GM18858 (cell line): ENCODE measurements at regions not wholly inside any gene's neighbourhood (a gene's known extent, or its start where the extent isn't known, plus 50 kb on each side); places are given as distances from the start of the nearest gene placed in this dataset.
"Not testable (repeated sequence)": the region's sequence is repeated elsewhere in the genome, so short reads cannot be mapped to it uniquely, and the experiment has no call there.

Experiments
- ATAC-seq: cut with Tn5 transposase; IDR thresholded peaks from one replicate; pipeline ENCODE4 v1.9.1; 2021; ENCODE audit not compliant: unreplicated experiment

GRCh38 chr1:90864681-90865080 lies 147.6 kb upstream of the BARHL2 start:
- no peak for ATAC-seq

DNA sequence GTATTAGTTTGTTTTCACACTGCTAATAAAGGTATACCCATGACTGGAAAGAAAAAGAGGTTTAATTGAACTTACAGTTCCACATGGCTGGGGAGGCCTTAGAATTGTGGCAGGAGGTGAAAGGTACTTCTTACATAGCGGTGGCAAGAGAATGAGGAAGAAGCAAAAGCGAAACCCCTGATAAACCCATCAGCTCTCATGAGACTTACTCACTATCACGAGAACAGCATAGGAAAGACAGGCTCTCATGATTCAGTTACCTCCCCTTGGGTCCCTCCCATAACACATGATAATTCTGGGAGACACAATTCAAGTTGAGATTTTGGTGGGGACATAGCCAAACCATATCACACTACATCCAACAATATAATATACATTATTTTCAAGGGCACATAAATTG lies 145.7 kb upstream of the BARHL2 start:
- ATAC-seq, result no peak

GRCh38 chr1:90861421-90861820 lies 144.3 kb upstream of the BARHL2 start:
- ATAC-seq, result not testable (repeated sequence)

GRCh38 chr1:90856463-90857007 lies 139.4 kb upstream of the BARHL2 start:
- no peak for ATAC-seq

GRCh38 chr1:90854397-90854924 lies 137.4 kb upstream of the BARHL2 start:
- no peak for ATAC-seq

GRCh38 chr1:90851711-90852050 lies 134.6 kb upstream of the BARHL2 start:
- ATAC-seq, result no peak

GRCh38 chr1:90850898-90851710 lies 134.0 kb upstream of the BARHL2 start:
- peak; percentile 97 for ATAC-seq

DNA sequence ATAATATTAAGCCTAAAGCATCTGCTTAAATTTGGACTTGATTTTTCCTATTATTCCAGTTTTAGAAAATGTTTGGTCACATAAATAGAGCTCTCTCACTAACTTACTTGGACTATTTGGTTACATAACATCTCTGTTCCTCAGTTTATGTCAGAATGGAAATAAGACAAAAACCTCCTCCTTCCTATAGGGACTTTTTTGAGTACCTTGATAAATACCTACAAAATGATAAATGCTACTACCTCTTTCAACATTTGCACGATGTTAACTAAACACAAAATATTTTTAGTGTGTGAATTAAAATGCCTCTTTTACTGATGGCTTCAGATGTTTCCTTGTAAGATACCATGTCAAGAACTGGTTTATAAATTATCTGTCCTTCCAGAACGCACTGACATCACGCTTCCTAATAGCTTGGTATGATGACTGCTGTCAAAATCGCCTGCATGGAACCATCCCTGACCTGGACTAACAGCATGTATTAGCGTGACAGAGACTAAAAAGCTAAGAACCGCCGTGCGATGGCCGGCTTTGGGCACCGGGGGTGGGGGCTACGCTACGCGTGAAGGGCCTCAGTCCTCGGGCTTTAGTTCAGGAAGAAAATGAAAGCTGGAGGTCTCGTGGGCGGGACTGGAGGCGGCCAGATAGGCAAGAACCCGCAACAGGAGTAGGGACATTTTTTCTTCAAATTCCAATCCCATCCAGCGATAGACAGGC lies 133.2 kb upstream of the BARHL2 start:
- no peak for ATAC-seq

DNA sequence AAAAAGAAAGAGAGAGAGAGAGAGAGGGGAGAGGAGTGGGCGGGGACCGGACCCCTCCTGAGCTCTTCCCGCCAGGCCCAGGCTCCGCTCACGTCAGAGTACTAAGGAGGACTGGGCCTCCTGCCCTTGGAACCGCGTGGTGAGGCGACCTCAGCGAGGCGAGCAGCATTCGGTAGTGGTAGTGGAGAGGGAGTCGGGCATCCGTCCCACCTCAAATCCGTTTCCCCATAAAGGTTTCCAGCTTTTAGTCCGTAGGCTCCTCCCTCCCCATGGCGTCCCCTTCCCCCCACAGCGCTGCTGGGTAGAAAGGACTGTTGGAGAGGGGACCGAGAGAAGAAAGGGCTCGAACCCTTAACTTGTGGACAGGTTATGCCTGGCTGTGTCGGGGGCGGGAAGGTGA lies 124.4 kb upstream of the BARHL2 start:
- ATAC-seq, result no peak

DNA sequence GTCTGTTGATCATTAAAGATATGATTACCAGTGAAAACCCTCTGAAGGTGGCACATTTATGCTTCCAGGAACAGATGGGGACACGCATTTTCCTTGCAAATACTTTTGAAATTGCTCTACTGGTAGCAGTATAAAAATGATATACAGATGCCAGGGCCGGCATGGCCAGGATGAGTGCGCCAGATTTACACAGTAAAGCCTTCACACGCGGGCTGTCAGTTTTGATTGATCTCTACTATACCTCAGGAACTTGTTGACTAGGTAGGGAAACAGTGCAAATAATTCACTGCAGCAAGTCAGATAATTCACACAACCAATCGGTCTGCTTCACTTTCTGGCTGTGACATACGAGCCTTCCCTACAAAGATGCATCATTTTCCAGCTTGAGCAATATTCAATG lies 123.2 kb upstream of the BARHL2 start:
- ATAC-seq, result no peak

GRCh38 chr1:90839323-90839722 lies 122.2 kb upstream of the BARHL2 start:
- no peak for ATAC-seq

DNA sequence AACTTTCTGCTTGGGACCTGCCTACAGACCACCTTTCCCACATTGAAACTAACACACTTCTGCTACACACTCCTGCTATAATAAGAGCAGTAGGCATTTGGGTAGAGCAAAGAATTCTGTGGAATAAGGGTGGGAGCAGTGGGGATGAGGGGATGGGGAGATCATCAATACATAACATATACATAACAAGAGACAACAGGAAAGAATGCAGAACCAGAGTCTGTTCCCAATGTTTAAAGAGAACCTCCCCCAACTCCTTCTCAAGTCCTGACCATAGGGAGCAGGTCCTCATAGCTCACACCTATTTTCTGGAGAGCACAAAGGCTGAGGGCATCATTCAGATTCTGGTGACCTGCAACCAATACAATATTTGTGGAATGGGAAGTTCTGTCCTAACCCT lies 121.6 kb upstream of the BARHL2 start:
- no peak for ATAC-seq

- no peak for ATAC-seq
Measured at GRCh38 chr1:90837420-90837819, 120.3 kb upstream of the BARHL2 start.

GRCh38 chr1:90836345-90836679 lies 119.2 kb upstream of the BARHL2 start:
- no peak for ATAC-seq

DNA sequence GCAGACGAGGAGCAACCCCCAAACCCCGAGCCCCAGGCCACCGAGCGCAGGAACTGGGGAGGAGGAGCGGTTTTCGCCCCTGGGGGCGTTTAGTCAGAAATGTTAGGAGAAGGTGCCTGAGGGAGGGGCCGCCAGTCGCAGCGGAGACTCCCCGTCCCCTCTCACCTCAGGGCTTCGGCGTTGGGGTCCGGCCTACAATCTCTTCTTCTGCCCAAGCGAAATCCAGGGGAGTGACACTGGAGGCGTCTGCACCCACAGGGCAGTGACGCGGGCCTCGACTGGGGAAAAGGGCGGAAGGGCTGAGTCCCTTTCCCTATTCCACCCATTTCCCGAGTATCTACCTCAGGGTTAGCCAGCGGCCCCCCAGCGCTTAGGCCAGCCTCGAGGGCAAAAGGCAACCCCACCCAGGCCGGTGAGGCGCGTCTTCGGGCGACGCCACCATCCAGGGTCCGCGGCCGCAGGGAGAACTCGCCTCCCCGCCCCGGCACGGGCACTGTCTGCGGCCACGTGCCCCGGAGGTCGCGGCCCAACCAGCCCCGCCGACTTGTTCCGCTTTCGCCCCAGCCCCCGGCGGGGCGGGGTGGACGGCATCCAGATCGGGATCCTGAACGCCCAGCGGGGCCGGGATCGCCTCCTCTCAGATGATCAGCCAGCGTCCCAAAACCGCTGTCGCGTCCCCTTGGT lies 118.7 kb upstream of the BARHL2 start:
- no peak for ATAC-seq

- no peak for ATAC-seq
Measured at GRCh38 chr1:90834886-90835660, 118.0 kb upstream of the BARHL2 start.

DNA sequence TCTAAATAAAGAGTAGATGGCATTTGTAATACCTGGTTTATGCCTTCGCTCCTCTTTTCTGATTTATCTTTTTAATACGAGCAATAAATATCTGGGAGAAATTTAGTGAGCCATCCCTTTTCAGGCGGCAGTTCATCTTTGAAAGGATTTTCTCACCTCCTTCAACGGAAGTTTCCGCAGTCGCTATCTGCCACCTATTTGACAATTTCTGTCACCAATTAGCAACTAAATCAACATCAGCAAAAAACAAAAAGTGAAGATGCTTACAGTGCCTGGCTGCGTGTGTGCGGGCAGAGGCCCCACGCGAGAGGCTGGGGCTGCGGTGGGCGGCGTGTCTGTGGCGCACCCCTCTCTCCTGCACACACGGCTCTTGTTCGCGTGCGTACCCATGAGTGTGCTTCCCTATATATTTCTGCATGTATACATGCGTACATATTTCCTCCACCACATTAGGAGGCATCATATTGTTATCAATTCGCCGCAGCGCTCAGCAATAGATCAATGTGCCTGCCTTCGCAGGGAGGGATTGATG lies 117.3 kb upstream of the BARHL2 start:
- no peak for ATAC-seq

GRCh38 chr1:90833466-90834110 lies 116.5 kb upstream of the BARHL2 start:
- no peak for ATAC-seq

GRCh38 chr1:90831910-90832309 lies 114.8 kb upstream of the BARHL2 start:
- no peak for ATAC-seq

GRCh38 chr1:90826834-90827233 lies 109.7 kb upstream of the BARHL2 start:
- no peak for ATAC-seq
